OCI-LY1 (cell line): ENCODE measurements at regions not wholly inside any gene's neighbourhood (a gene's known extent, or its start where the extent isn't known, plus 50 kb on each side); places are given as distances from the start of the nearest gene placed in this dataset.

Source experiments
- CTCF ChIP-seq: fragments of 200-600 bp; sonication (generic), shearing (Covaris generic); IDR thresholded peaks from 2 replicates; pipeline ENCODE4 v1.5.1; 2017; ENCODE audit warnings: mild to moderate bottlenecking, antibody characterized with exemption, low read length, moderate library complexity, mixed read lengths
- EZH2 ChIP-seq: fragments of 200-600 bp; sonication (generic), shearing (Covaris generic); IDR thresholded peaks from 2 replicates; pipeline ENCODE4 v1.8.0; 2017; ENCODE audit warnings: borderline replicate concordance, mixed run types, mild to moderate bottlenecking, antibody characterized with exemption, low read length, moderate library complexity, mixed read lengths

- no peak for TF ChIP-seq CTCF
- no peak for TF ChIP-seq EZH2
These were observed 343.6 kb downstream of the SLITRK1 start for GRCh38 chr13:83538636-83539035.
